ENCODE measurements at regions not wholly inside any gene's neighbourhood (a gene's known extent, or its start where the extent isn't known, plus 50 kb on each side); places are given as distances from the start of the nearest gene placed in this dataset.

DNA sequence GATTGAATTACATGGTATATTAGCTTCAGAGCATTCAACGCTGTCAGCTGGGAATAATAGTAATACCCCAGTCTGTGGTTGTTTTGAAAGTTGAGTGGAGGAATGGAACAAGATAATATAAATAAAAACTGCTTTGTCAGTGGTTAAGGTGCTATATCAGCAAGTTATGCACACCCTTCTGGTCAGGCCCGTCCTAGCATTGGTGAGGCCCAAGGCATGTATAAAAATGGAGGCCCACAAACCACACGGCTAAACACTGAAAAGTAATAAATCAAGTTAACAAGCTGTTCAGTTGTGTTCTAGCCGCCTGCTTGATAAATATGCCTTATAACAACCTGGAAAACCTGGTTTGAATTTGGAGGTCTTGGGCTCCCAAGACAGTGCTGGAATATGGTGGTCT lies 77.4 kb downstream of the PSMG1 start:
- no peak for DNase-seq (ENCODE audit: low read depth, low spot score)

DNA sequence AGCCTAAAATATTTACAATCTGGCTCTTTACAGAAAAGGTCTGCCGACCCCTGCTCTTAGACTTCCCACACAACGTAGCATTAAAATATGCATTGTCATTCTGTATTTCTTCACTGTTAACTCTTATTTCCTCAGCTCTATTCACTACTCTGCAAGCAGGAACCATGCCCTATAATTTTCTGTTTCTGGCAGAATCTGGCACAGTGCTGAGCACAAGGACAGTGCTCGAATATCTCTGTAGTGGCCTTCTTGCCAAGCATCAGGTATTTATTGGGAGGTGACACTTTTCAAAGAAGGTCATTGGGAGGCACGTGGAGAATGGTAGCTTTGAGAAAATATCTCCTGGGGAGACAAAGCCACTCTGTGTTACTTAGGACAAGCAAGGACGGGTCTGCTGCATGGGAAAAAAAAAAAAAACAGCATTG lies 77.9 kb downstream of the PSMG1 start:
- no peak for DNase-seq (ENCODE audit: low read depth, low spot score)

DNA sequence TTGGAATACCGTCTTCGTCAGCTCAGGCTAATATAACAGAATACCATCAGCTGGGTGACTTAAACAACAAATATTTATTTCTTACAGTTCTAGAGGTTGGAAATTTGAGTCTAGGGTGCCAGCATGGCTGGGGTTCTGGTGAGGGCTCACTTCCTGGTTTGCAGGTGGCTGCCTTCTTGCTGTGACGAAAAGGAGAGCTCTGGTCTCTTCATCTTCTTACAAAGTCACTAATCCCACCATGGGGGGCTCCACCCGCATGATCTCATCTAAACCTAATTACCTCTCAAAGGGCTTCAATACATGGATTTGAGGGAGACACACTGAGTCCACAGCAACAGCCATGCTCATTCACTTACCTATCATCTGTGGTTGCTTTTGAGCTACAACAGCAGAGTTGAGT lies 78.3 kb downstream of the PSMG1 start:
- DNase-seq (ENCODE audit: low read depth, low spot score) = no peak

DNA sequence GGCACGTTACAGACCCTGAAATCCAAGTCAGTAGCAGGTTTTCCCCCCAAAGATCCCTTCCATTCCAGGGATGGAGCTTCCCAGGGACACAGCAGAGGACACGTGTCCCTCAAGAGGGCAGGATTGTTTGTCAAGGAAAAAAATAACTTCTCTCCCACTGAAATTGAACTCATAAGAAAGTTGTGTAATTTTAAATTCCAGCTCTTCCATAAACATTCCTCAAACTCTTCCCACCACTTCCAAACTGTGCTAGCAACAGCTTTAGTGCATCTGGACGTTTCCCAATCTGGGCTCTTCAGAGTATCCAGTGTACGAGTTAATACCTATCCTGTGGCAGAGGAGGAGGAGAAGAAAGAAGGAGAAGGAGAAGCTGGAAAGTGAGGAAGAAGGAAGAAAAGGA lies 79.6 kb downstream of the PSMG1 start:
- no peak for DNase-seq (ENCODE audit: low read depth, low spot score)

DNA sequence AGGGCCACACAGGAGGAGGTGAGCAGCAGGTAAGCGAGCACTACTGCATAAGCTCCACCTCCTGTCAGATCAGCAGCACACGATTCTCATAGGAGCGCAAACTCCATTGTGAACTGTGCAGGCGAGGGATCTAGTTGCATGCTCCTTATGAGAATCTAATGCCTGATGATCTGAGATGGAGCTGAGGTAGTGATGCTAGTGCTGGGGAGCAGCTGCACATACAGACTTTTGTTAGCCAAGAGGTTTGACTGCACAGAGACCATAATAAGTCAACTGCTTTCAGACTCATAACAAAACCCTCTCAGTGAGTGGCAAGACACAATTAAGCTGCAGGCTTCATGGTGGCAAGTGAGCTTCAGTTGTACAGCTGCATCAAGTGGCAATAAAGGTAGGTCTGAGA lies 83.4 kb downstream of the PSMG1 start:
- DNase-seq (ENCODE audit: low read depth, low spot score) = no peak

DNA sequence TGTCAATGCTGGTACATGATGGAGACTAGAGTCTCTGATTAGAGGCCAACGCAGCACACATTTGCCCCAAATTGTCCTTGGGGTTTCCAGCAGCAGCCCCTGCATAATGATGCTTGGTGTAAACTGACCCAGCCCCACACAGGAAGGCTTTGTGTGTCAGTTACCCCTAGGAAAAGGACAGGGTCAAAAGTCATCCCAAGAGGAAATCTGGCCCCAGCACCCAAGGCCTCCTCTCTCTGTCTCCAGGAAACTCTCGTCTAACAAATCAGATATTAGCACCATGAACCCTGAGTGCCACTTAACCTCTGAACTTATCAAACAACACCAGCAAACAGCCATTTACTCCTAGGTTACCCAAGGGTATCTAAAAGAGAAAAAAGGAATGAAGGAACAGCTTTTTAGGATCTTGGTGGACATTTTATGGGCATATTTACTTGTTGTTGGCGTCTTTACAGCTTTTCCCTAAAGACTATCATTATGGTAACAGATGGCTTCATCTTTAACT lies 84.5 kb downstream of the PSMG1 start:
- no peak for DNase-seq (ENCODE audit: low read depth, low spot score)

DNA sequence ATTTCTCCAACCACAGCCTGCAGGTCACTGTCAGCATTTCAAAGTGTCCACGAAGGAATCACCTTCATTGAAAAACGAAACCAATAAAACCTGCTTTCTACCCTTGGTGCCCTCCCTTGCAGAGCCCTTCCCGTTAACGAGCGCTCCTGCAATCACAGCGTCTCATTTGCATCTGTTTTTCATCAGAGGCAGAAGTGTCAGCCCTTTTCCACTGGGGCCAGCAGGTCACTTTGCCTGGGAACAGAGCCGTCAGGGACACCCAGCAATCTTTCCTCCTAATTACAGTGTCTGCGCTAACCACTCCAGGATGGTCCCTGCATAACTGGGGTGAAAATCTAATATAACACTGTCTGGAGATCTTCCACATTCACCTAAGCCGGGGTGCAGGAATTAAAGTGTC lies 85.3 kb downstream of the PSMG1 start:
- DNase-seq (ENCODE audit: low read depth, low spot score) = peak; percentile 54

DNA sequence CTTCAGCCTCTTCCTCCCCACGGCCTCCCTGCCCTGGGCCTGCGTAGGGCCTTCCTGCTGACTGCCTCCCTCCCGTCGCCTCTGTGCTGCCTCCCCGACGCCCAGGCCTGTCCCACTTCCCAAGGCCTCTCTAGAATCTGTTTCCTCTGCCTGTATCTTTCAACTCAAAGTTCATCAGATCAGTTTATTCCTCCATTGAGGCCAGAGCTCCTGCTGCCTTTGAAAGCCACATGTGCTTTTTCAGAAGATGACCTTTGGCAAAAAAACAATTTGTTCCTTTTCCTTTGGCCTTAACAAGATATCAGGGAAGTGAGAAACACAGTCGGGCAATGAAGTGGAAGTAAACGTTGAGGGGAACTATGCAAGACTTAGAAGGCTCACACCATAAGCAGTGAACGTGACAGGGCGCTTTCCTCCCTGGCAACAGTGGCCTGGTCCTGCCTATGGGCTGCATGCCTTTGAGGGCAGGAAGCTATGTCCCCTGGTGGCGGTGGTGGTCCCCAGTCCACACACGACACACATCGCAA lies 85.9 kb downstream of the PSMG1 start:
- DNase-seq (ENCODE audit: low read depth, low spot score) = no peak

DNA sequence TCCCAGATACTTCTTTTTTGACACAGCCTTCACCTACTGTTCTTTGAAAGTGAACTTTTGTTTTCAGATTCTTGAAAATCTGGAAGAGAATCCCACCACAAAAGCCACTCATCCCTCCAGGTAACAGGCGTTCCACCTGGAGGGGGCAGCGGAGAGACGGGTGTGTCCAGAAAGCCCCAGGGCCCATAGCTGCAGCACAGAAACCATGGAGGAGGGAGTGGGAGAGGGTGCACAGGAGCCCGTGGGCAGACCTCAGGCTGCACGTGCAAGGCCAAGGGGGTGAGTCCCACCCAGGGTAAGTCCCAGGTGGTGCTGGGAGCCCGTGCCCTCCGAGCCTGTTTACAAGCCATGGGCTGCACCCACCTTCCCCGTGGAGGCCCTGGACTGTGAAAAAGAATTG lies 86.5 kb downstream of the PSMG1 start:
- DNase-seq (ENCODE audit: low read depth, low spot score) = peak; percentile 33

DNA sequence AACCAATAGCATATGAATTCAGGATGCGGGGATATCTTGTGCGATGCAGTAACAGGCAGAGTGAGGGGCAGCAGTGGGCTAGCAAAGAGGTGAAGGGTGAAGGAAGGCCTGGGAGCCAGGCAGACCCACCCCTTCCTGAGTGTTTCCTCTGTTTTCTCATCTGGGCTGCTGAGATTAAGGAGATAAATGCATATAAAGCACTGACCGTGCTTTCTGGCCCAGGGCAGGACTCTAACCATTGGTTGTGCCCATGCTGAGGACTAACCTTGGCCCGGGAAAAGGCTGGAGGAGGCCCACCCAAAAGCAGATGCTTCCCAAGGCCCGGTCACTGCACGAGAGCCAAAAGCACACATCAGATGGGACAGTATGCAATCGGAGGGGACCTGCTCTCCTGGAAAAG lies 87.6 kb downstream of the PSMG1 start:
- DNase-seq (ENCODE audit: low read depth, low spot score) = no peak

DNA sequence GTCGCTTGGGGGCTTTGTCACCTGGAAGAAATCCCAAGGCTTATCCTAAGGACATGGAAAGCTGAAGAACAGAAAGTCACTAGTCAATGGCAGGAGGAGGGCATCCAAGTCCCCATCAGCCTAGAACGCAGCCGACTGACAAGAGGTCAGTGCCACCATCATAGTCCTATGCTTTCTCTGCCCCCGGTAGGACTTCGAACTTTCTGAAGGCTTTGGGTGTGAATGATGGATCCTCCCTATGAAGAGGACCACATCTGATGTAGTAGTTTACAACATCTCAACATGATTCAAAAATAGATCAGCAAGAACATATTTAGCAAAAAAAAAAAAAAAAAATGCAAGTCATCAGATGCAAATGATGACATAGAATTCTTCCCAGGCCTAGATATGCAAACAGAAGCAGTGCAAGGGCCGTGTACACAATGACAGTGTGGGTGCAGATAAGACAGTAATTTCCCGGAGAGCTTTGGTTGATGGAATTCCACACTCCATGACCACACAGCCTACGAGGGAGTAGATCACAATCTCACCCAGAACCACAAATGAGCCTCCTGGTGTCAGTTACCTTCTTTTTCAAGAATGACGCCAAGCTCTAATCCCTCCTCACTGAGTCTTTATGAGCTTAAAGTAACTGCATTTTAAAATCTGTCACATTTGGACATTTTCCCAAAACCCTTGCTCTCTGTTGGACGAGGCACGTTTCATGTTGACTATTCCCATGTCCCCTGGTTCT lies 88.2 kb downstream of the PSMG1 start:
- peak; percentile 22 for DNase-seq (ENCODE audit: low read depth, low spot score)

DNA sequence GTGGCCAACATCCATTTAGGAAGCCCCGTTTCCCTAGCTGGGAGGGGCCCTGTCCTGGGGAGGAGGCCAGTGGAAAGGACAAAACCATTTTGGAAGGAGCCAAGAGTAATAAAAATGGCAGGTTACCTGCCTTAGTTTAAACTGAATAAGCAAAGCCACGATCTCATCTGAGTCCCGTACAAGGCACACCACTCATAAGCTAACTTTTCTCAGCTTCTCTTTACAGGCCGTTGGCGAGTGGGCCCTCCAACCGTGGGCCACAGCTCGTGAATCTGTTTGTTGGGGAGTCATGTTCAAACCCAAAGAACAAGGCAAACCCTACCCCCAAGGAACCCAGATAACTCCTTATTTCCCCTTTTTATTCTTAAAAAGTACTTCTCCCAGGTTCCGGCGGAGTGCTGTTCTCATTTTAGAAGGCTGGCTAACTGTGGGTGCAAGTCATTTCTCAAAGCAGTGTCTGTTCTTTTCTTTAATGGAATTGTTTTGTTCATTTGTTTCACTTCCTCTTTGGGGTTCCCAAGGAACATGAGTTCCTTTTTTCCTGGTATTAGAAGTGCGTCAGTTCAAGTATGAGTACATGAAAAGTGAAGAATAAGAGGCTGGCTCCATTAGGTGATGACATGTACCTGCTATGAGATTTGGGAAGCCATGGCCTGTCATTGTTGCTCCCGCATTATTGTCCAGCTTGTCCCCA lies 89.0 kb downstream of the PSMG1 start:
- no peak for DNase-seq (ENCODE audit: low read depth, low spot score)

DNA sequence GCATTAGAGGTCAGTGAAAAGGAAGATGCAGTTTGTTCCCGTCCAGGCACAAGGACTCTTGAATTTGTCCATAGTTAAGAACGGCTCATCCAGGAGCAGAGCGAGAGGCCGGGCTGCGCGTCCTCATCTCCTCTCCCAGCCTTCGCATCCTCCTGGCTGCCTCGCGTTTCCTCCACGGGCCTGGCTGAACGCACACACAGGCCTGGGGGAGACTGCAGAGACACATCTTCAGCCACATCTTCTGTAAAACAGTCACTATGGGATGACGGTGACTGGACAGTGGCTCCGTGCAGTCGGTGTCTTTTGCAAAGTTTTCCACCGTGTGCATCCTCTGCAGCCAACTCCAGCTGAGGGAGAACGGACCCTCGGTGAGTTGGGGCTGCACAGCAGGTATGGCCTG lies 89.7 kb downstream of the PSMG1 start:
- no peak for DNase-seq (ENCODE audit: low read depth, low spot score)

DNA sequence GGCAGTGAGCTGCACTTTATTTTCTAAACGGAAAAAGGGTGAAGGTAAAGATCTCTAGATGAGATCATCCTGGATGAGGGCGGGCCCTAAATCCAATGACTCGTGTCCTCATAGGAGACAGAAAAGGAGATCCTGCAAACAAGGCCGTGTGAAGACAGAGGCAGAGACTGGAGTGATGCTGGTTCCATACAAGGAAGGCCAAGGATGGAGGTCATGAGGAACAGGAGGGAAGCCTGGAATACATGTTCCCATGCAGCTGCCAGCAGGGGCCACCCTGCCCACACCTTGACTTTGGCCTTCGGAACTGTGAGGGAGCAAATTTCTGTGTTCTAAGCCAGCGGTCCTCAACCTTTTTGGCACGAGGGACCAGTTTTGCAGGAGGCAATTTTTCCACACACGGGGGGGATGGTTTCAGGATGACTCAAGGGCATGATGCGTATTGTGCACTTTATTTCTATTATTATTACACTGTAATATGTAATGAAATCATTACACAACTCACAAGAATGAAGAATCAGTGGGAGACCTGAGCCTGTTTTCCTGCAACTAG lies 94.3 kb downstream of the PSMG1 start:
- no peak for DNase-seq (ENCODE audit: low read depth, low spot score)

DNA sequence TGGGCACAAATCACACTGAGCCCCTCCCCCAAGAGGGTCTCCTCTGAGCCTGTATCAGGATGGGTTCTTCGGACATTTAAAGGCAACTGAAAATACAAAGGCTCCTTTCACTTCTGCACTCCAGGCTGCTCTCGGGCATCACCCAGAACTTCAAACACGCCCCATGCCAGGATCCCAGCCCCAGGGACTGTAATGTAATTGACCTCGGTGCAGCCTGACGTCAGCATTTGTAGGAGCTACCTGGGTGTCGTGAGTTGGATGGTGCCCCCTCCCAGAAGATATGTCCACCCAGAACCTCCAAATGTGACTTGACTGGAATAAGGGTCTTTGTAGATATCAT lies 95.2 kb downstream of the PSMG1 start:
- DNase-seq (ENCODE audit: low read depth, low spot score) = no peak

DNA sequence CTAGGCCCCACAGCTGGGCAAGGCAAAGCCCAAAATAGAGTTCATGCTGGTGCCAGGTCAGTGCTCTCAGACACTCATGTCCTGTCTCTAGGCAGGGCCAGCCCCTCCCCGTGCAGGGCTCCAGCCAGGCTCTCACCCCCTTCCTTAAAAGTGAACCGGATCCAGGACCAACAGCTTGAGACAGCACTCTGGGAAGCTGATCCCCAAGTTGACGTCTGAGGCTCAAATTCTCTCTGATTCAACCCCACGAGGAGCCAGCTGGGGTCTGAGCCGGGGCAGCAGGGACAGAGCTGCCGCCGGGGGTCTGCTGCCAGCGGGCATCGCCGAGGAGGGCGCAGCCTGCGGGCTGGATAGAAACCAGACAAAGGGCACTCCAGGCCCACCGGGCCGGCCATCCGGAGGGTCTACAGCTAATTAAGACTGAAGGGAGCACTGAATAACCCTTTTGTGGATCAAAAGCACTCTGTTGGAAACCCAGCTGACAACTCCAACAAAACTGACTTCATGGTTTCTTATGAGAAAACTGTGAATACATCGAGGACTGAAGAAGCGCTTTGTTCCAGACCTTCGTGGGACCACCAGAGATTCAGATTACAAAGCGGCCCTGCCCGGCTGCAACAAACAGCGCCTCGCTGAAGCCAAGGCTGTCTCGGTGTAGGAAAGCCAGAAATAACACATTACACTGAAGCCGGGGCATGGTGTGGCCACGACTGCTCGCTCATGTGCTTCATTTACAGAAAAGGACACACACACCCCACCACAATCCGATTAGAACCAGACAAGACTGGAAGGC lies 95.8 kb downstream of the PSMG1 start:
- DNase-seq (ENCODE audit: low read depth, low spot score) = no peak

DNA sequence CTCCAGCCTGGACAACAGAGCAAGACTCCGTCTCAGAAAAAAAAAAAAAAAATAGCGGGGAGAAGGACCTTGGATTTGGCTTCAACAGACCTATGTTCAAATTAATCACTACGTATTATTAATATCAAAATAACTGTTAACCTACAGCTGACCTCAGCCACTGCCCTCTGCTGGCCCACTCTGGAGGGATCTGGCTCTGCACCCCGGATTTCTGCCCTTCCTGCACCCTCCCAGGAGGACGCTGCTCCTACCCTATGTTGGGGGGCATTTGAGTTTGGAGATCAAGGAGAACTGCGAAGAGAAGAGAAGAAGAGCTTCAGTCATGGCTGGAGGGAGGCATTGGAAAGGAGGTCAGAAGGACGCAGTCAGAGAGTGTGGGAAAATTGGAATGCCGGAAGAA lies 96.7 kb downstream of the PSMG1 start:
- DNase-seq (ENCODE audit: low read depth, low spot score) = no peak

DNA sequence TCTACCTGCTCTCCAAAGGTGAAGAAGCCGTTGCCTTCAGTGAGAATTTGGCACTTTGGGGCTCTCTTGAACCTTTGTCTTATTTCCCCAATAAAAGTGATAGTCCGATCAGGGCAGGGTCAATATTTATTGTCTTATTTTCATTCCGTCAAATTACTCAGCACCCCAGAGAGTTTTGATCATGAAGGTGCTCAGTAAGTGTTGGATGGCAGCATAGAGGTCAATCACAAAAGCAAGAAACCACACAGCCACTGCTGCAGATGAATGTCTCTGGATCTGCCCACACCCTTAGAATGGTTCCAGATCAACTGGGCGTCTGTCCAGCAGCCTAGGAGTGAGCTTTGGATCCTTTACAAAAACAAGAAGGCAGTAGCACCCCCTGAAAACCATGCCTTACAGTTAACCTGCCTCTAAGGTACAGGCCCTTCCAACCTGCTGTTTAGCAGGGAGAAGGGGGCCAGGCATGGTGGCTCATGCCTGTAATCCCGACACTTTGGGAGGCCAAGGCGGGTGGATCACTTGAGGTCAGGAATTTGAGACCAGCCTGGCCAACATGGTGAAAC lies 97.3 kb downstream of the PSMG1 start:
- no peak for DNase-seq (ENCODE audit: low read depth, low spot score)

DNA sequence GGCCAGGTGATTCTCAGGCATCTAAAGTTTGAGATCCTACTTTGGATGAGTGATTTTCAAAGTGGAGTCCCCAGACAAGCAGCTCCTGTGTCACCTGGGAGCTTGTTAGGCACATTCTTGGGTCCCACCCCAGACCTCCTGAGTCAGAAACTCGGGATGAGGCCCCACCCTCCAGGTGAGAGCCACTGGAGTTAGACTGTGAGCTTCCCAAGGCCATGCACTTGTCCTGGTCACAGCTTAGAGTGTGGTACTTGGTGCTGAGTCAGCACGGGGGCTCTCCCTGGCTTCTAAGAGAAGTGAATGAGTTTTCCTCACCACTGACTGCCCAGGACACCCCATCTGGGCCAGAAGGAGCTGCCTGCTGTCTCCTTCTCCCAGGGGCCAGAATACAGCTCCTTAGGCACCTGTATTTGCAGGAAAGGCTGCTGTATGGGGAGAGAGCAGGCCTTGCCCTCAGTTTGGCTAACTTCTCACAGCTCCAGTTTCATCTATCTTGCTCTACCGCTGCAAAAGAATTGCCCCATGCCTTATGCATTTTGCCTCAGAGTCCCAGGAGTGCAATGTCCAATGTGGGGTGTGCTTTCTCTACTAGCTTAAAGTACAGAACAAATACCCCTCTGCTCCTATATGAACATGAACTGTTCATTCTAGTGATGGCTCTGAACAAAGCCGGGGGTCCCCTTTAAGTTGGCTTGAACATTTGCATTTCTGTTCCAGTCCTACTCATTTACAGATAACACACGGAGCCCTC lies 98.1 kb downstream of the PSMG1 start:
- DNase-seq (ENCODE audit: low read depth, low spot score) = no peak

DNA sequence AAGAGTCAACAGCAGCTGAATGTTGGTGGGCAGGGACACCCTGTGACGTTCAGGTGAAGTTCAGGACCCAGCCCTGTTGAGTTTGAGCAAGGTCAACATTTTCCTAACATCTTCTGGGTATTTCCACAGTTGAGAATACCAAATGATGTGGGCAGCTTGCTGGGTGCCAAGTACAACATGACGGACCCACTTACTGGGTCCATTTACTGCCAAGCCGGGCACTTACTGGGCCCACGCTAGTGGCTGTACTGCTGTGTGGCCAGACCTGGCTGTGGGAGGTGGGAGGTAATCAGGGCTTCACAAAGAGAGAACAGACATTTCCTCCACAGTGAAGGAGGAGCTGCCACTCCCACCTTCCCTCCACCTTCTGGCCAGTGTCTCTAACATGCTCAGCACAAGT lies 99.2 kb downstream of the PSMG1 start:
- DNase-seq (ENCODE audit: low read depth, low spot score) = no peak

DNA sequence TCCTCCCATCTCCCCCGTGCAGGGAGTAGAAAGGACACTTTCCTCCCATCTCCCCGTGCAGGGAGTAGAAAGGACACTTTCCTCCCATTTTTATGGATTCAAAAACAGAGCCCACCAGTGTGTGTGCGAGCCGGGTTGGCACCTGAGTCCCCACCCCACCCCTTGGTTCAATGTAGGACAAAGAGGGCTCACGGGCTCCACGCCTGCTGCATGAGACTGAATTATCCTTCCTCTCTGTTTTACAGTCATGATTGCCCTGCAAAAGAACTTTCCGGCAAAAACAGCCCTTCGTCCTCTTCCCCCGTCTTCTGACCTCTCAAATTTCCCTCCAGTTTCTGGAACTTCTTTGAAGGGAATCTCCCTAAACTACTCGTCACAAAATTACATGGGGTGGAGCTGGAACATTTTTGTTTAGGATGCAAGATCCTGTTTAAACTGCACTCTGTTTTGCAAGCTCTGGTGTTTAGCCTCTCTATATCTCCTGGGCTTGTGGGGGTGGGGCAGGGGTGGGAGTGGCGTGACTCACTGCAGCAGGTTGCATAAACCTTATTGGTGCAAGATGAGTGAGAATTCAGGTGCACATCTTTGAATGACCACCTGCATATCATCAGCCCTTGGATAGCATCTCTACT lies 99.8 kb downstream of the PSMG1 start:
- no peak for DNase-seq (ENCODE audit: low read depth, low spot score)
